Right ventricle myocardium superior (tissue), 1 donor: ENCODE measurements at regions not wholly inside any gene's neighbourhood (a gene's known extent, or its start where the extent isn't known, plus 50 kb on each side); places are given as distances from the start of the nearest gene placed in this dataset.

Source experiments
- ATAC-seq: fragments of 200-7000 bp; cut with Tn5 transposase; one replicate; pipeline ENCODE4 v1.9.1; 2020; ENCODE audit warnings: mild to moderate bottlenecking; ENCODE audit not compliant: poor library complexity
- DNase-seq: peaks from one replicate; pipeline ENCODE4 v3.0.0-alpha.2; 2020
- intact Hi-C: fragments of 100-400 bp; cut with DNase I; formaldehyde crosslinking; loops from one replicate; pipeline ENCODE4 v1.11.2; 2022
- donor health status: DM: no; HTN: yes; CAD: no; lungs with severe emphysema.

- intact Hi-C loops = no loop called here
- ATAC-seq (no peak), DNase-seq (no peak)
Observed at GRCh38 chr7:144975882-144976281, 140.0 kb upstream of the TPK1 start.

DNA sequence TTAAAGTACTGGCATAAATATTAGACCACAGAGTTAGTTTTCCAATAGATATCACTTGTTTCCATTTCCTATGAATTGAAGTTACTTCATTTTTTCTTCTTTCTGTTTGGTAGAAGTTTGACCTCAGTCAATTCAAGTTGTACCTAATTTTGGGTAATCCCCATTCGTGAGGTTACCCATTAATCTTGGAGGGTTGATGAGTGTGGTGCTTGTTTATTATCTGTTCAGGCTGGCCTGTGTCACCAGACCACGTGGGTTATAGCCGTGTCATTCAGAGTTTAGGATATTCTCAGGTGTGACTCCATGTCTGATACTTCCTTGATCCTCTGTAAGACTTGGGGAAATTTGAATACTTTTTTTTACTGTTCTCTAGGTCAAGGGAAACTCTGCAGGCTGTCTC is 133.9 kb upstream of the TPK1 start:
- intact Hi-C loops = no loop called here
- ATAC-seq (no peak), DNase-seq (no peak)

- no peak for DNase-seq
- intact Hi-C loops = no loop called here
- no peak for ATAC-seq
Observed at GRCh38 chr7:144960763-144961162, 124.9 kb upstream of the TPK1 start.

DNA sequence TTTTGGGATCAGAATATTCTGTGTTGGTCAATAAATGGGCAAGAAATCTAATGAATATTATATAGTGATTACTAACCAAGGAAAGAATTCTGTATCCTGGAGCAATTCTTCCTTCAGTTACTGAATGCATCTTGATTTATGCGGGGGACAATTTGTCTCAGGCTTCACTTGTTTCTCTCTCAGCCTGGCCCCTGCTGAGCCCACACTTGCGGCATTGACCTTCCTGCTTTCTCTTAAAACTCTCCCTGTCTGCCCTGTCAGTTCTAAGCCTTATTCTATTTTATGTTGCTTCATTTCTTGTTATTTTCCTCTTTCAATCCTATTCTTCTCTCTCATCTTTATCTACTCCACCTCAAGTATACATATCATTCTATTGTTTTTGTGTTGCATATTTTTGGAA is 122.1 kb upstream of the TPK1 start:
- ATAC-seq (no peak), DNase-seq (no peak)
- intact Hi-C loops = no loop called here

DNA sequence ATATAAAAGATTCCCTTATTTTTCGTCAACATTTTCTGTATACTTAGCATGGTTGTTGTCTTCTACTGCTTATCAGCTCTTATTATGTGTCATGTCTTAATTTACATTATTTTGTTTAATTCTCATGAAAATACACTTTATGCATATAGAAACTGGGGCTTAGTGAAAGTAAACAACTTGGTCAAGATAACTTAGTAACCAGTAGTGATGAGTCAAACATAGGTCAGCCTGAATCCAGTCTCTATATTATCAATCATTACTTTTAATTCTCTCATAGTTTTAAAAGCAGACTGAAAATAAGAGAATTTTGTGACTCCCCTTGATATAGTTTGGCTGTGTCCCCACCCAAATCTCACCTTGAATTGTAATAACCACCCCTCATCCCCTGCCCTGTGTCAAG is 119.6 kb upstream of the TPK1 start:
- no peak for ATAC-seq
- intact Hi-C loops = no loop called here
- DNase-seq = no peak

- DNase-seq = no peak
- intact Hi-C loops = no loop called here
- no peak for ATAC-seq
Observed at GRCh38 chr7:144941127-144941526, 105.3 kb upstream of the TPK1 start.

DNA sequence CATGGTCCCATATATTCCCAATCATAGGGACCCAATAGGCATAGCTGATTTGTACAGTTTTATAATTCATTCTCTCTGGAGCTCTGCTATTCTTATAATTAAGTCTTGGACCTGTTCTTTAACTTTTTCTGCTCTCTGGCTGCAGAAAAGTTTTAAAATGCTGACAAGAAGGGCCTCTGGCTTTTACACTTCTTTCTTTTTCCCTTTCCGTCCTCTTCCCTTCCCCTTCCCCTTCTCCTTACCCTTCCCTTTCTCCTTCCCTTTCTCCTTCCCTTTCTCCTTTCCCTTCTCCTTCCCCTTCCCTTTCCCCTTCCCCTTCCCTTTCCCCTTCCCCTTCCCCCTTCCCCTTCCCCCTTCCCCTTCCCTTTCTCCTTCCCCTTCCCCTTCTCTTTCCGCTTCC is 101.3 kb upstream of the TPK1 start:
- ATAC-seq (no peak), DNase-seq (no peak)
- intact Hi-C loops = no loop called here

GRCh38 chr7:144936314-144936713 is 100.5 kb upstream of the TPK1 start:
- intact Hi-C loops = no loop called here
- ATAC-seq (no peak), DNase-seq (no peak)

DNA sequence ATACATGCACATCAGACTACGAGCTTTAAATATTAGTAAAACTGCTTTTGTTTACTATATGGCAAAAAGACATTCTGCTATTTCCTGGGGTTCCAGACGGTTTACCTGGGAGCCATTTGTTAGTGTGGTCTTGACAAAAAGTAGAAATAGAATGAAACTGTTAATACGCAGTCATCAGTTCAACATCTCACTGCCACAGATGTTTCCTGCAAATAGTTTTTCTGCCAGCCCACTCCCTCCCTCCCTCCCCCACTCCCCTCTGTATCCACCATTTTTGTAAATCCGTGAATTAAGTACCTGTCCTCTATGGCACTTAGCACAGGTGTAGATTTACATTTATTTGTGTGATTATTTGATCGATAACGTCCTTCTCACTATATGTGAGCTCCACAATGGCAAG is 74.6 kb upstream of the TPK1 start:
- no peak for DNase-seq
- intact Hi-C loops = no loop called here
- ATAC-seq = no peak

GRCh38 chr7:144908943-144909556 is 73.2 kb upstream of the TPK1 start:
- ATAC-seq (no peak), DNase-seq (no peak)
- intact Hi-C loops = no loop called here

- ATAC-seq (no peak), DNase-seq (no peak)
- intact Hi-C loops = no loop called here
Observed at GRCh38 chr7:144908324-144908723, 72.5 kb upstream of the TPK1 start.

- intact Hi-C loops = no loop called here
- ATAC-seq = no peak
- no peak for DNase-seq
Observed at GRCh38 chr7:144907577-144907976, 71.7 kb upstream of the TPK1 start.

- intact Hi-C loops = no loop called here
- DNase-seq (no peak), ATAC-seq (no peak)
Observed at GRCh38 chr7:144903201-144903600, 67.3 kb upstream of the TPK1 start.

DNA sequence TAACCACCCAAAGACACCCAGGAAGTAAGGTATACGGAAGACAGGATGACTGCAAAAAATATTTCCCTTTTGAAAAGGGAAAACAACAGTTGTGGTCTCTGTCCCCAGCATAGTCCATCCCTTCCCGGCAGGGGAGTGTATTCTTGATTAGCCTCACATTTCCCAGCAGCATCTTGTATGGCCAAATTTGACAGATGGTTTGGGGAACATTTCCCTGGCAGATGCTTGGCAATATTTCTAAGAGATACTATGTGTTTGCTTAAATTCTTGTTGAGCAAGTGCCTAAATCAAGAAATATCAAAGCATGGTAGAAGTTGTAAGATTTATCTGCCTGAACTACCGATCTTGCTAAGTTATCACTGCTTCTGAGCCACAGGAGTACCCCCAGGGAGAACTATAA is 56.9 kb upstream of the TPK1 start:
- DNase-seq = no peak
- ATAC-seq = no peak
- intact Hi-C loops = no loop called here
